ENCODE measurements at regions not wholly inside any gene's neighbourhood (a gene's known extent, or its start where the extent isn't known, plus 50 kb on each side); places are given as distances from the start of the nearest gene placed in this dataset.

- TF ChIP-seq EZH2 (IDR thresholded peaks at IDR 0.05; ENCODE audit: low read depth) (no peak), CTCF (conservative IDR thresholded peaks at IDR 0.05) (no peak)
- Histone ChIP-seq H3K4me3 (no peak overlapping the region), H2AFZ (no peak overlapping the region), H3F3A (ENCODE audit: insufficient read depth, low read depth) (no peaks in the 10 kb centered on the region), H3K4me1 (replicated peaks; ENCODE audit: insufficient read depth) (no peaks in the 10 kb centered on the region), H3K4me2 (no peak overlapping the region), H3K36me3 (ENCODE audit: low read depth) (no peaks in the 10 kb centered on the region), H3K9me3 (ENCODE audit: insufficient read depth, low read depth) (no peaks in the 10 kb centered on the region), H4K20me1 (ENCODE audit: insufficient read depth) (no peaks in the 10 kb centered on the region), H3K27me3 (ENCODE audit: insufficient read depth, low read depth) (peaks cover 91% of the 10 kb centered on the region), H3K79me2 (ENCODE audit: low read depth) (no peaks in the 10 kb centered on the region), H3K27ac (no peak overlapping the region), H3K9me2 (ENCODE audit: insufficient read depth) (no peaks in the 10 kb centered on the region)
- ChIA-PET CTCF (no interaction called here), POLR2A (ENCODE audit: unreplicated experiment) (no interaction called here)
- no peak for DNase-seq
- BruUV-seq (replicated peaks): no TSS peak
- intact Hi-C loops (cut with micrococcal nuclease; ENCODE audit: unreplicated experiment): no loop called here
Observed at GRCh38 chr19:30117636-30118145, 175.7 kb downstream of the URI1 start.

GRCh38 chr19:30118221-30118620 is 176.2 kb downstream of the URI1 start:
- Histone ChIP-seq H3K36me3 (ENCODE audit: low read depth) (no peaks in the 10 kb centered on the region), H3K9me2 (ENCODE audit: insufficient read depth) (no peaks in the 10 kb centered on the region), H3K79me2 (ENCODE audit: low read depth) (no peaks in the 10 kb centered on the region), H2AFZ (no peak overlapping the region), H3K9me3 (ENCODE audit: insufficient read depth, low read depth) (no peaks in the 10 kb centered on the region), H3K4me3 (no peak overlapping the region), H3F3A (ENCODE audit: insufficient read depth, low read depth) (no peaks in the 10 kb centered on the region), H3K4me1 (replicated peaks; ENCODE audit: insufficient read depth) (no peaks in the 10 kb centered on the region), H3K27ac (no peak overlapping the region), H3K27me3 (ENCODE audit: insufficient read depth, low read depth) (peaks cover 91% of the 10 kb centered on the region), H3K4me2 (no peak overlapping the region), H4K20me1 (ENCODE audit: insufficient read depth) (no peaks in the 10 kb centered on the region)
- DNase-seq: no peak
- ChIA-PET CTCF (no interaction called here), POLR2A (ENCODE audit: unreplicated experiment) (no interaction called here)
- intact Hi-C loops (cut with micrococcal nuclease; ENCODE audit: unreplicated experiment): no loop called here
- no TSS peak for BruUV-seq (replicated peaks)
- TF ChIP-seq EZH2 (IDR thresholded peaks at IDR 0.05; ENCODE audit: low read depth) (no peak), CTCF (conservative IDR thresholded peaks at IDR 0.05) (no peak)

- H3K79me2 ChIP-seq (ENCODE audit: low read depth): no peaks in the 10 kb centered on the region
- no peaks in the 10 kb centered on the region for H3K9me3 ChIP-seq (ENCODE audit: insufficient read depth, low read depth)
- CTCF ChIA-PET: no interaction called here
- intact Hi-C loops (cut with micrococcal nuclease; ENCODE audit: unreplicated experiment): no loop called here
- TF ChIP-seq EZH2 (IDR thresholded peaks at IDR 0.05; ENCODE audit: low read depth) (no peak), CTCF (conservative IDR thresholded peaks at IDR 0.05) (no peak)
- no TSS peak for BruUV-seq (replicated peaks)
- H3F3A ChIP-seq (ENCODE audit: insufficient read depth, low read depth): no peaks in the 10 kb centered on the region
- H4K20me1 ChIP-seq (ENCODE audit: insufficient read depth): no peaks in the 10 kb centered on the region
- H3K9me2 ChIP-seq (ENCODE audit: insufficient read depth): no peaks in the 10 kb centered on the region
- H3K4me3 ChIP-seq: no peak overlapping the region
- POLR2A ChIA-PET (ENCODE audit: unreplicated experiment): interaction anchor here (0.6 kb wide), 1 partner anchor 153 kb away, joined by 7 read pairs; no protein-coding TSS in a partner anchor
- no peak for DNase-seq
- no peak overlapping the region for H2AFZ ChIP-seq
- H3K27me3 ChIP-seq (ENCODE audit: insufficient read depth, low read depth): peaks cover 91% of the 10 kb centered on the region
- no peak overlapping the region for H3K4me2 ChIP-seq
- H3K4me1 ChIP-seq (replicated peaks; ENCODE audit: insufficient read depth): no peaks in the 10 kb centered on the region
- H3K36me3 ChIP-seq (ENCODE audit: low read depth): no peaks in the 10 kb centered on the region
- no peak overlapping the region for H3K27ac ChIP-seq
Observed at GRCh38 chr19:30118760-30119159, 176.7 kb downstream of the URI1 start.
